Stimulated activated CD4-positive, alpha-beta T cell treated with anti-CD3 and anti-CD28 coated beads, TNF-alpha, amount 100 ng/mL, for 48 hours (primary cell): ENCODE measurements at regions not wholly inside any gene's neighbourhood (a gene's known extent, or its start where the extent isn't known, plus 50 kb on each side); places are given as distances from the start of the nearest gene placed in this dataset.
"Not testable (repeated sequence)": the region's sequence is repeated elsewhere in the genome, so short reads cannot be mapped to it uniquely, and the experiment has no call there.

Experiments used
- DNase-seq, 3 donors: peaks; one replicate each; pipeline ENCODE4 v3.0.0-alpha.2; 2020; ENCODE audit warnings: low read depth in 3 of 3

- no peak for DNase-seq
These were observed 156.4 kb upstream of the ZC3H12A start for GRCh38 chr1:37317870-37318467.

GRCh38 chr1:37318490-37318889 is 155.9 kb upstream of the ZC3H12A start:
- no peak for DNase-seq

- no peak for DNase-seq
These were observed 155.1 kb upstream of the ZC3H12A start for GRCh38 chr1:37319284-37319683.

- peak; percentile 4 to 9 (median 5) for DNase-seq
These were observed 150.6 kb upstream of the ZC3H12A start for GRCh38 chr1:37323486-37324377.

GRCh38 chr1:37325010-37325409 is 149.4 kb upstream of the ZC3H12A start:
- DNase-seq, result no peak

GRCh38 chr1:37325509-37326437 is 148.6 kb upstream of the ZC3H12A start:
- DNase-seq, result no peak

GRCh38 chr1:37332126-37332525 is 142.3 kb upstream of the ZC3H12A start:
- DNase-seq, result no peak

- no peak for DNase-seq
These were observed 135.7 kb upstream of the ZC3H12A start for GRCh38 chr1:37338658-37339057.

GRCh38 chr1:37342736-37343135 is 131.6 kb upstream of the ZC3H12A start:
- DNase-seq, result no peak

- DNase-seq, result no peak
These were observed 127.2 kb upstream of the ZC3H12A start for GRCh38 chr1:37347104-37347649.

GRCh38 chr1:37353871-37354270 is 120.5 kb upstream of the ZC3H12A start:
- no peak for DNase-seq

GRCh38 chr1:37354876-37355650 is 119.3 kb upstream of the ZC3H12A start:
- no peak for DNase-seq

GRCh38 chr1:37358992-37359391 is 115.4 kb upstream of the ZC3H12A start:
- DNase-seq, result no peak

GRCh38 chr1:37360011-37360410 is 114.4 kb upstream of the ZC3H12A start:
- DNase-seq, result no peak

GRCh38 chr1:37362594-37363385 is 111.6 kb upstream of the ZC3H12A start:
- DNase-seq, result no peak

- no peak for DNase-seq
These were observed 110.8 kb upstream of the ZC3H12A start for GRCh38 chr1:37363535-37363934.

GRCh38 chr1:37368665-37369315 is 105.6 kb upstream of the ZC3H12A start:
- DNase-seq, result not testable (repeated sequence)

GRCh38 chr1:37372302-37372701 is 102.1 kb upstream of the ZC3H12A start:
- DNase-seq, result no peak

- no peak for DNase-seq
These were observed 101.7 kb upstream of the ZC3H12A start for GRCh38 chr1:37372711-37373110.

- no peak for DNase-seq
These were observed 101.0 kb upstream of the ZC3H12A start for GRCh38 chr1:37373413-37373812.
